ENCODE measurements at regions not wholly inside any gene's neighbourhood (a gene's known extent, or its start where the extent isn't known, plus 50 kb on each side); places are given as distances from the start of the nearest gene placed in this dataset.

GRCh38 chr12:92229381-92229780 is 83.7 kb upstream of the BTG1 start:
- Histone ChIP-seq H3K27ac (ENCODE audit: extremely low read depth, low read depth, low read length) (no peak overlapping the region), H3K4me3 (ENCODE audit: low read depth, low read length) (no peak overlapping the region), H3K4me1 (ENCODE audit: control insufficient read depth, insufficient read depth, low read length) (peaks cover 2% of the 10 kb centered on the region; the same call in 1 of the 2 replicates), H3K36me3 (ENCODE audit: control insufficient read depth in 2 of 2, insufficient read depth in 1 of 2, low read length in 2 of 2) (no peaks in the 10 kb centered on the region), H3K9me3 (ENCODE audit: control insufficient read depth, insufficient read depth, low read depth, low read length) (no peaks in the 10 kb centered on the region)
- TF ChIP-seq ZSCAN4 (tag by site-specific recombination; IDR thresholded peaks at IDR 0.05) (no peak), ZNF629 (tag by site-specific recombination; IDR thresholded peaks at IDR 0.05) (no peak), ZNF354C (tag by site-specific recombination; IDR thresholded peaks at IDR 0.05; ENCODE audit: borderline replicate concordance, low read depth) (no peak), ZNF391 (tag by site-specific recombination; IDR thresholded peaks at IDR 0.05; ENCODE audit: borderline replicate concordance, low read depth) (no peak), ZNF548 (tag by site-specific recombination; IDR thresholded peaks at IDR 0.05) (no peak), KLF1 (tag by site-specific recombination; IDR thresholded peaks at IDR 0.05) (no peak), ZNF248 (tag by site-specific recombination; IDR thresholded peaks at IDR 0.05) (no peak), ZNF114 (tag by site-specific recombination; IDR thresholded peaks at IDR 0.05) (no peak), HOXA7 (CRISPR knock-in tag; IDR thresholded peaks at IDR 0.05; ENCODE audit: borderline replicate concordance) (no peak), HOXC10 (CRISPR knock-in tag; IDR thresholded peaks at IDR 0.05) (no peak), ZNF324 (tag by site-specific recombination; IDR thresholded peaks at IDR 0.05) (no peak), ZNF488 (tag by site-specific recombination; IDR thresholded peaks at IDR 0.05) (no peak), ZNF292 (tag by site-specific recombination; IDR thresholded peaks at IDR 0.05; ENCODE audit: borderline replicate concordance, low read depth) (no peak), IKZF3 (tag by site-specific recombination; IDR thresholded peaks at IDR 0.05) (no peak), ZNF341 (tag by site-specific recombination; IDR thresholded peaks at IDR 0.05; ENCODE audit: low read depth) (no peak), ZNF146 (tag by site-specific recombination; IDR thresholded peaks at IDR 0.05) (no peak), ZBTB11 (tag by site-specific recombination; conservative IDR thresholded peaks at IDR 0.05; ENCODE audit: low read depth) (no peak), BCL11A (tag by site-specific recombination; IDR thresholded peaks at IDR 0.05; ENCODE audit: low read depth) (no peak), ZNF366 (tag by site-specific recombination; conservative IDR thresholded peaks at IDR 0.05) (no peak)
- ChIA-PET CTCF (interaction anchor here (0.6 kb wide), 1 partner anchor 55 kb away, joined by 9 read pairs; no protein-coding TSS in a partner anchor), POLR2A (no interaction called here)

GRCh38 chr12:92226961-92227360 is 81.3 kb upstream of the BTG1 start:
- Histone ChIP-seq H3K36me3 (ENCODE audit: control insufficient read depth in 2 of 2, insufficient read depth in 1 of 2, low read length in 2 of 2) (no peaks in the 10 kb centered on the region), H3K27ac (ENCODE audit: extremely low read depth, low read depth, low read length) (no peak overlapping the region), H3K4me1 (ENCODE audit: control insufficient read depth, insufficient read depth, low read length) (peaks cover 2% of the 10 kb centered on the region; the same call in 1 of the 2 replicates), H3K9me3 (ENCODE audit: control insufficient read depth, insufficient read depth, low read depth, low read length) (no peaks in the 10 kb centered on the region), H3K4me3 (ENCODE audit: low read depth, low read length) (no peak overlapping the region)
- POLR2A ChIA-PET, result no interaction called here
- CTCF ChIA-PET, result no interaction called here
- no peak for TF ChIP-seq ZNF777 (tag by site-specific recombination; IDR thresholded peaks at IDR 0.05; ENCODE audit: borderline replicate concordance)
- TF ChIP-seq KLF7 (tag by site-specific recombination; IDR thresholded peaks at IDR 0.05; ENCODE audit: borderline replicate concordance), result no peak
- no peak for TF ChIP-seq ZNF274 (IDR thresholded peaks at IDR 0.05; ENCODE audit: low read length)
- no peak for TF ChIP-seq ZNF274 (tag by site-specific recombination; IDR thresholded peaks at IDR 0.05; ENCODE audit: borderline replicate concordance)
- TF ChIP-seq ZNF423 (tag by site-specific recombination; IDR thresholded peaks at IDR 0.05), result no peak
- no peak for TF ChIP-seq ZBTB6 (tag by site-specific recombination; IDR thresholded peaks at IDR 0.05)
- TF ChIP-seq MZF1 (tag by site-specific recombination; IDR thresholded peaks at IDR 0.05; ENCODE audit: borderline replicate concordance), result no peak
- TF ChIP-seq RBAK (tag by site-specific recombination; IDR thresholded peaks at IDR 0.05), result no peak
- no peak for TF ChIP-seq ZNF391 (tag by site-specific recombination; IDR thresholded peaks at IDR 0.05; ENCODE audit: borderline replicate concordance, low read depth)
- TF ChIP-seq ZNF768 (tag by site-specific recombination; IDR thresholded peaks at IDR 0.05), result no peak
- no peak for TF ChIP-seq ZNF354C (tag by site-specific recombination; IDR thresholded peaks at IDR 0.05; ENCODE audit: borderline replicate concordance, low read depth)
- no peak for TF ChIP-seq BCL11B (tag by site-specific recombination; IDR thresholded peaks at IDR 0.05; ENCODE audit: low read depth)
- no peak for TF ChIP-seq ZNF221 (tag by site-specific recombination; IDR thresholded peaks at IDR 0.05; ENCODE audit: borderline replicate concordance)
